NAMALWA (cell line): ENCODE measurements at regions not wholly inside any gene's neighbourhood (a gene's known extent, or its start where the extent isn't known, plus 50 kb on each side); places are given as distances from the start of the nearest gene placed in this dataset.
A peak's percentile ranks its signal among the peaks of the same experiment; 100 is the strongest.

Experiments used
- DNase-seq: peaks from one replicate; pipeline ENCODE4 v3.0.0-alpha.2; 2015; ENCODE audit warnings: low spot score

GRCh38 chr2:238963161-238963970, 115.5 kb downstream of the TWIST2 start:
- DNase-seq, result no peak

- no peak for DNase-seq
These were observed 116.1 kb downstream of the TWIST2 start for GRCh38 chr2:238963971-238964328.

DNA sequence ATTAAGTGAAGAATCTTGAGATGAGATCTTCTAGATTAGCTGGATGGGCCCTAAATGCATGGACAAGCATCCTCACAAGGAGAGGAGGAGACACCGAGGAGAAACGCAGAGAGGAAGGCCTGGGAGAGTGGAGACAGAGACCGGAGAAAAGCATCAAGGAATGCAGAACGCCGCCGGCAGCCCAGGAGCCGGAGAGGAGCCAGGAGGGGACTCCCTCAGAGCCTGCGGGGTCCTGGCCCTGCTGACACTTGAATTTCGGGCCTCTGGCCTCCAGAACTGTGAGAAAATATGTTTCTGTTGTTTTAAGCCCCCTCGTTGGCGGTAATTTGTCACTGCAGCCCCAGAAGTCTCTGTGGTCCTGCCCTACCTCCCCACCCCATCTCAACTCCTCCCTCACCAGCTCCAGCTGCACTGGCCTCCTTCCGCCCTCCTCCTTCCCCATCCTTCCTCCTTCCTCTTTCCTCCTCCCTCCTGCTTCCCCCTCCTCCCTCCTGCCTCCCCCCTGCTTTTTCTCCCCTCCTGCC, 116.7 kb downstream of the TWIST2 start:
- no peak for DNase-seq

- DNase-seq, result no peak
These were observed 117.6 kb downstream of the TWIST2 start for GRCh38 chr2:238965371-238966071.

- no peak for DNase-seq
These were observed 118.4 kb downstream of the TWIST2 start for GRCh38 chr2:238966072-238966937.

DNA sequence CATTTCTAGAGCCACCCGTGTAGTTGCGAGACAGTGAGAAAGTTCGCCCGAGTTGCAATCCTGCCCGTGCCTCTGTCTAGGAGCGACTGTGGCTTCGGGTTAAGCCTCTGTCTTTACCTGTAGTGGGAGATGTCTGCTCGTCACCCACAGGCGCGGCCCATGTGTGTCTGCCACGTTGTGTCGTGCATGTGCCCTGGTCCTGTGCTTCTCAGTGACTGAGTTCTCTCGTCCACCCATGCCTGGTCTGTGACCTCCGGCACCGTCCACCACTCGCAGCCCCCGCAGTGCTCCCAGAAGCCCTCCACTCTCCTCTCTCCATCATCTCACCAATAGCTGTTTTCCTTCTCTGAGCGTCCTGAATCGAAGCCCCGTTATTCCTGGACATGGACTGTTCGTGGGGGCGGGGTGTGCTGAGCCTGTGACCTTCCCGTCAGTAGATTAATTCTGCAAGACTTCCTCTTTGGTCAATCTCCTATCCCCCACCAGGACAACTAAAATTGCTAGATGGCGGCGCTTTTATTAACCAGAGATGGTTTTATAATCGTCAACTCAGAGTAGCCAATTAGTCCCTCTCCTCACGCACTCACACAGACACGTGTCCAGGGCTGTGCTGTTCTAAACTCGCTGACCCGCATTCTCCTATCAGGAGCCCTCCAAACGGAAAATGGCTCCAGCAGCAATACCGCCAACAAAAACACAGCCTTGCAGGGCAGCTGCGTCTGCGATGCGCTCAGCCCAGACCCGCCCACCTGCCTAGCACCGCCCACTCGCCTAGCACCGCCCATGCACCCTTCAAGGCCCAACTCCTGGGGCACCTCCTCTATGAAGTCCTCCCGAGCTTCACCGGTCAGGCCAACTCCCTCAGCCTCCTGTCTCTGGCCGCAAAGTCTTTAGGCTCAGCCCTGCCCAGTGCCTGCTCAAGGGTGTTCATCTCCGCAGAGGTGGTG, 119.4 kb downstream of the TWIST2 start:
- no peak for DNase-seq

DNA sequence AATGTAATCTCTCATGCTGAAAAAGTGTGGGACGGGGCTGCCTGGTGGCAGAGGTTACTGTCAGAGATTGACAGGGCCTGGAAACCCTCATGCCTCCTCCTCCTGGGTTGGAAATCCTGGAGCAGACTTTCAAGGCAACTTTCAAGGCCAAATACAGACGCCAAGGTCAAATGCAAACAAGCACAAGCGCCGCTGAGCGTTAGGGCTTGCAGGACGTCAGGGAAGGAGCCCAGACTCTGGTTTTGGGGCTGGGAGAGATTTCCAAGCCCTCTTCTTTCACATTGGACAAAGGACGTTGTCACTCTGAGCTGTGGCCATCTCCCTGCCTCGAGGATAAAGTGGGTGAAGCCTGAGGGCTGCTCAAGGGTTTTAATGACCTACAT, 120.1 kb downstream of the TWIST2 start:
- no peak for DNase-seq

- DNase-seq, result no peak
These were observed 120.9 kb downstream of the TWIST2 start for GRCh38 chr2:238968616-238969384.

DNA sequence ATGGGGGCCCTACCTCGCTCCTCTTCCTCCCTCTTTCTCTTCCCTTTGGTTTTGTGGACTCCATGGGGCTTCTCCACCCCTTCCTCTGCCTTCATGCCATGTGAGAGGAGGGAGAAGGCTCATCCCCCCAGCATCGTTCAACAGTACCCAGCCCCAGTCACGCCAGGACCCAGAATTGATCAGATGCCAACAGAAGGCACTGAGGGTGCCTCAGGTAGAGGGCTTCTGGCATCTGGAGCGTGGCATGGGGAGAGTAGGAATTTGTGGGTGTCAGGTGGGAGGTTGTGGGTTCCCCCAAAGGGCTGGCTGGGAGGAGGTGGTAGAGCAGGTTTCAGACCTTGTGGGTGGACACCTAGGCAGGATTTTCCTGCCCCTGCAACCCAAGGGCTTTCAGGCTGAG, 122.0 kb downstream of the TWIST2 start:
- DNase-seq, result no peak

- peak; percentile 42 for DNase-seq
These were observed 122.7 kb downstream of the TWIST2 start for GRCh38 chr2:238970553-238971081.

DNA sequence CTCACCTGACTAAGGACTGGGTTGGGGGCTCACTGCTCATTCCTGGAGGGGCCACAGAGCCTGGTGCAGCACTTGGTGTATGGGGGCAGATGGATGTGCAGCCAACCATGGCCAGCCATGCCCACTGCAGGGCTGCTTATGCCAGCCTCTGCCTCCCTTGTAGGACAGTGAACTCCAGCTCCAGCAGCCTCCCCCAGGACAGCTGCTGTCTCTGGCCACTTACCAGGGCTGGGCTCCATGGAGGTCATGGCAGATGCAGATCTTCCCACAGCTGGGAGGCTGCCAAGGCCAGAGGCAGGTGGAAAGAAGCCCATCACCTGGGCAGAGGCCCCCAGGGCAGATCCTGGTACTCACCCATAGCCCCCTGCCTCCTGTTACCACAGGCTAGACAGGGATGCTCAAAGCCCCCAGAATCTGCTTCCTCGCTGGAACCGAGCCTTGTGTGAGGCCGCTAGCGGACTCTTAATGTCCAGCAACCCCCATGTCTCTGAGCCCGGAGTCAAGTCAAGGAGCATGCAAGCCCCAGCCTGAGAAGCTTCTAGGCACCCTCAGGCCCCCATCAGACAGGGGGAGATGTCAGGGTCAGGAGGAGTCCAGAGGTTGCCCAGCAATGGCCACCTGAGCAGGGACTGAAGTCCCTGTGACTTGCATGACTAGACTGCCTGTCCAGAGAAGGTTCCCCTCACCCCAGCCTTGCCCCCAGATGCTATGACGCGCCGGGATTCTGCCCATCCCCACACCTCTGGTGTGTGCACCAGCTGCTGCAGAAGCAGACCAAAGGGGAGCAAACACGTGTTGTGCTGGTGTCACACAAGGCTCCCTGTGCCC, 123.6 kb downstream of the TWIST2 start:
- no peak for DNase-seq

DNA sequence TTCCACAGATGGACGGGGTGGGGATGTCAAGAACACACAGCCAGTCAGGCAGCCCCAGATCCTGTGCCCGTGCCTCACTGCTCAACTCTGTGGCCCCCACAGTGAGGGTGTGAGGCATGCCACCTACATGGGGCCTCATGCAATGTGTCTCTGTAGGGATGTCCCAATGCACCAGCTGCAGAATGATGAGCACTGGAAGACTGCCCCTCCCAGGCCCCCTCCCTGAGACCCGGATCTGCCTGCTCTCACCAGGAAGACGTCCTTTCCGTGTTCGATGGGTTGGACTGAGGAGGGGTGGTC, 124.2 kb downstream of the TWIST2 start:
- no peak for DNase-seq

GRCh38 chr2:238973038-238973739, 125.3 kb downstream of the TWIST2 start:
- DNase-seq, result no peak

DNA sequence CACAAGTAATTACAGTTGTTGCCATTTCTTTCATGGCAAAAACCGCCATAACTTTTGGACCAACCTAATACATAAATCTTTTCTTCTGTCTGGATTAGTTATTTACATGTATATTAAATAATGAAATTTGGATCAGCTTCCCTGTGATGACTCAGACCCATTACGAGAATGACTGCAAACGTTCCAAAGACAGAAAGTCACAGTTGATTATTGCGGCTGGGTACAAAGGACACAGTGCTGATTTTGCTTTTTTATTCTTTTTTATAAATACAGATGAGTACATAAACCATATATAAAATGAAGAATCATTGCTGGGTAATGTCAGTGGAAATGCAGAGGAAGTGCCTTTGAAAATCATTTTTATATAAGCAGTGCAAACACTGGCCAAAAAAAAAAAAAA, 126.2 kb downstream of the TWIST2 start:
- DNase-seq, result no peak

DNA sequence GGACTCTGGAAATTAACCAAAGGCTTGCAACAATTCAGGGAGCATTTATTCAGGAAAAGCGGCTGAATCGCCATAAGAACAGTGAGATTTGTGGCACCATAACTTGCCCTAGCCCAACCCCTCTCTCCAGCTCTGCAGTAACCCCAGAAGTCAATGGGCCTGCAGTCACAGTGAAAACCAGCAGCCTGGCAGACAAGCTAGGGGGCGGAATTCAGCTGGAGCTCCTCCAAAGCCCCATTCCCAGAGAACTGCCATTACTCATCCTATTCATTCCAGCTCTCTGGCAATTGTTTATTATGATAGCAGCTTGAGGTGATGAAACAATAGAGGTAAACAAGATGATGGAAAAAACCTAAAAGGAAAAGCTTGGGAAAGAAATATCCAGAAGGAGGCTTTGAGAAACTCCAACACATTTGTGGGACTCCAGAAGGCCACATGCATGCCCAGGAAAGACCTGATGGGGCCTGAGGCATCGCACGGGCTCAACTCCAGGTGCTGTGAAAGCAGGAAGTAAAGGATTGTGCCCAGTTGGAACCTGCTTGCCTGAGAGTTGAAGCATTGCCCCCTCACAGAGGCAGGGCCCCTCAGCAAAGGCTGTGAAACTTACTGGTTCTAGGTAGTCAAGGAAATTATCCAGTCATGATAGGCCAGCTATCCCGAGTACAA, 126.7 kb downstream of the TWIST2 start:
- DNase-seq, result no peak

GRCh38 chr2:238975408-238975807, 127.5 kb downstream of the TWIST2 start:
- no peak for DNase-seq

DNA sequence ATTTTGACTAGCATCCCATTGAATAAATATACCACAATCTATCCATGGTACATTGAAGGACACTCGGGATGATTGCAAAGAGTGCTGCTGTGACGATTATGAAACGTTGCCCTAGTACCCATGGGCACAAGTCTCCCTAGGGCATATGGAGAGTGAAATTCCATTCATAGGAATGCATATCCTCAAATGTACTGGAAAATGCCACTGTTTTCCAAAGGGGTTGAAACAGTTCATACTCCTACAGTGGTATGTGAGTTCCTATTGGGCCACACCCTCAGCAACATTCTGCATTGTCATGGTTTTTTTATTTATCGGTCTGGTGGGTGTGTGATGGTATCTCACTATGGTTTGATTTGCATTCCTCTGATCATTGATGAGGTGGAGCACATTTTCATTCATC, 130.6 kb downstream of the TWIST2 start:
- no peak for DNase-seq

- no peak for DNase-seq
These were observed 131.8 kb downstream of the TWIST2 start for GRCh38 chr2:238979636-238980035.
